Immature natural killer cell (primary cell): ENCODE measurements at regions not wholly inside any gene's neighbourhood (a gene's known extent, or its start where the extent isn't known, plus 50 kb on each side); places are given as distances from the start of the nearest gene placed in this dataset.

ENCODE experiments used
- DNase-seq, 3 donors: peaks; one replicate each; pipeline ENCODE4 v3.0.0; 2022; ENCODE audit warnings: mixed read lengths in 1 of 3
- H3K27ac Mint-ChIP-seq, 6 donors: one replicate each; pipeline ENCODE4 v1.8.0; 2020; ENCODE audit warnings: mixed read lengths in 6 of 6, mild to moderate bottlenecking in 5 of 6, inconsistent platforms in 4 of 6, moderate library complexity in 3 of 6
- H3K27me3 Mint-ChIP-seq, 3 donors: one replicate each; pipeline ENCODE4 v1.8.0; 2020 to 2021; ENCODE audit warnings: low read depth in 3 of 3, mild to moderate bottlenecking in 3 of 3, mixed read lengths in 3 of 3, moderate library complexity in 3 of 3, inconsistent platforms in 1 of 3
- H3K36me3 Mint-ChIP-seq, 3 donors: one replicate each; pipeline ENCODE4 v1.8.0; 2020; ENCODE audit warnings: mixed read lengths in 3 of 3, inconsistent platforms in 2 of 3, mild to moderate bottlenecking in 2 of 3
- H3K4me1 Mint-ChIP-seq, 2 donors: one replicate each; pipeline ENCODE4 v1.8.0; 2020; ENCODE audit warnings: inconsistent platforms in 2 of 2, mild to moderate bottlenecking in 2 of 2, mixed read lengths in 2 of 2, moderate library complexity in 1 of 2
- H3K4me3 Mint-ChIP-seq, 5 donors: one replicate each; pipeline ENCODE4 v1.8.0; 2020; ENCODE audit warnings: mild to moderate bottlenecking in 5 of 5, mixed read lengths in 5 of 5, inconsistent platforms in 3 of 5, moderate library complexity in 3 of 5
- H3K9me3 Mint-ChIP-seq, 6 donors: one replicate each; pipeline ENCODE4 v1.8.0; 2020; ENCODE audit warnings: mild to moderate bottlenecking in 6 of 6, mixed read lengths in 6 of 6, inconsistent platforms in 4 of 6, moderate library complexity in 3 of 6

DNA sequence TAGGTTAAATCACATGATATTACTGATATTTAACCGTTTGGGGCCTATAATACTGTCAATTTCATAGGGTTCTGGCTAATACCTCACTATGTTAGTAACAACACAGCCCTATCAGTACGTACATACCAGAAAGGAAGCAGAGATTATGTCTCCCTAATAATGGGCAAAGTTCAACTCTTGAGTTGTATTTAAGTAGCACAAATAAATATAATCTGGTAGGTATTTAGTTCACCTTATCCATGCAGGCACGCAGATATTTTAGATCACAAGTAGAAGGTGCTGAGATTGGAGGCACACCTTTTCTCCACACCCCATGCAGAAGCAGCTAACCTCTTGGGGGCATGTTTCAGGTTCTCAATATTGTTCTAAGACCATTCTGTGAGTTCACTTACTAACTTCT is 118.9 kb downstream of the IRS1 start:
- no peak for DNase-seq
- Mint-ChIP-seq H3K36me3 (no peaks in the 10 kb centered on the region), H3K4me1 (no peaks in the 10 kb centered on the region), H3K9me3 (no peaks in the 10 kb centered on the region), H3K27me3 (peaks cover 0 to 4% (median 0%) of the 10 kb centered on the region in 3 donors), H3K27ac (no peak overlapping the region), H3K4me3 (no peak overlapping the region)

DNA sequence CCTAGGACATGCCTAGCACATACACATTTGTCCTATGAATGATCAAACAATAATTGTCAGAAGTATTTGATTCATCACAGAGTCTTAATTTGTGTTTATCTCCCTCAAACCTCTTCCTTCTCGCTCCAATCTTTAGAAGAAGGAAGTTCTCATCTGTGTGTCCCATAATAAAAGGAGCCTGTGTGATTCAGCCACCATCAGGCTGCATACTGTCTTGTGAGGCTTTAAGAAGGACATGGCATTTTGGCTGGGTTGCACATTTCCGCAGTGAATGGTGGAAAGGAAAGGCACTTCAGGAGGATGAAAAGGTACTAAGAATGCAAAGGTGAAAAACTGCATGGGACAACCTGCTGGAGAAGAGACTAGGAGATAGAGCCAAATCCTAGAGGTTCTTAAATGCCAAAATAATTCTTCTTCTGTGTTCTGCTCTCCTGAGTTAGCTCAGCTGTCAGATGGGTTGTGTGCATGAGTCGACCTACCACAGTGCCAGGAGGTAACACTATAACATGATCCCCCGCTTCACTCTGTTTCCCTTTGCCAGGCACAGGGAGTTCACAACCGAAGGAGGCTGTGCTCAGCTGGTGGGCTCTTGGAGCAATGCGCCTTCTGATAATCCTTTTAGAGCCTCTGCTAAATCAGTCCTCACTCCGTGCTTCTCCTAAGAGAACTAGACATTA is 120.1 kb downstream of the IRS1 start:
- peaks cover 0 to 7% (median 1%) of the 10 kb centered on the region in 3 donors for H3K27me3 Mint-ChIP-seq
- DNase-seq, result no peak
- no peaks in the 10 kb centered on the region for H3K36me3 Mint-ChIP-seq
- no peak overlapping the region for H3K4me3 Mint-ChIP-seq
- H3K9me3 Mint-ChIP-seq, result no peaks in the 10 kb centered on the region
- no peak overlapping the region for H3K27ac Mint-ChIP-seq
- no peaks in the 10 kb centered on the region for H3K4me1 Mint-ChIP-seq

GRCh38 chr2:226678422-226678821 is 121.2 kb downstream of the IRS1 start:
- Mint-ChIP-seq H3K4me1 (no peaks in the 10 kb centered on the region), H3K27me3 (peaks cover 0 to 10% (median 1%) of the 10 kb centered on the region in 3 donors), H3K9me3 (peaks cover 0 to under 1% (median 0%) of the 10 kb centered on the region in 6 donors), H3K36me3 (no peaks in the 10 kb centered on the region), H3K27ac (no peak overlapping the region), H3K4me3 (no peak overlapping the region)
- DNase-seq, result no peak

DNA sequence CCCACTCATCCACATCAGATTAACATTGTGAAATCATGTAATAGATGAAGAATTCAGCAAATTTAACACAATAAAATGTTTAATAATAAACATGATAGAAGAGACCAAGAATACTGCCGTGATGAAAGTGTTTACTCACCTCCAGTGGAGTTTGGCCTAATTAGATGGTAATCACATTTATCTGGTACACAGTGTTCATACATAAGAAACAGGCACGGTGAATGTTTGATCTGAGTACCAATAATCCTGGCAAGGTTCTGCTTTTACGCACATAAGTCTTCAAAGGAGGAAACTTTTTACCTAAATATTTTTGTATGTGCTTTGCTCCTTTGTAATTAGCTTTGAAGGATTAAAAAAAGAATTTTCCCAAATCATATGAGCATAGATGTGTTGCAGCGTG is 122.5 kb downstream of the IRS1 start:
- H3K36me3 Mint-ChIP-seq, result no peaks in the 10 kb centered on the region

DNA sequence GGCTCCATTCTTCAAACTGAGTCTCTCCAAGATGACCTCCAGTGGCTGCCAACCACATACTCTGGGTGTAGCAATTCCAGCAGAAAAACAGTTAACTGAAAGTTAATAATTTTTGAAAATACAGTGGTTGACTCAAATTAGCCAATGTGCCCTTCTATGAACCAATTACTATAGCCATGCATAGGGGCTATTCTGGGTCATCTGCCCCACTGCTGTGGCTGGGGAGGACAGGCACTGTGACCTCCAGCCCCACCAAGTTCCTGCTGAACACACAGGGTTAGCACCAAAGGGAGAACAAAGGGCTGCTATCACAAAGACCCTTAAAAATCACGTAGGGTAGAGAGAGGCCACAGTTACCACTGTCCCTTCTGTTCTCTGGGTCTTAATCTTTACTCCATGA is 123.0 kb downstream of the IRS1 start:
- no peak overlapping the region for H3K27ac Mint-ChIP-seq
- no peak overlapping the region for H3K4me3 Mint-ChIP-seq
- no peaks in the 10 kb centered on the region for H3K4me1 Mint-ChIP-seq
- no peak for DNase-seq
- peaks cover 0 to 5% (median 0%) of the 10 kb centered on the region in 6 donors for H3K9me3 Mint-ChIP-seq
- H3K27me3 Mint-ChIP-seq, result peaks cover 0 to 10% (median 3%) of the 10 kb centered on the region in 3 donors
- H3K36me3 Mint-ChIP-seq, result no peaks in the 10 kb centered on the region

More for the DNA sequence above, 122.5 kb downstream of the IRS1 start:
- Mint-ChIP-seq H3K4me1 (no peaks in the 10 kb centered on the region), H3K27me3 (peaks cover 0 to 10% (median 3%) of the 10 kb centered on the region in 3 donors), H3K4me3 (no peak overlapping the region), H3K27ac (no peak overlapping the region), H3K9me3 (peaks cover 0 to 5% (median 0%) of the 10 kb centered on the region in 6 donors)
- no peak for DNase-seq

DNA sequence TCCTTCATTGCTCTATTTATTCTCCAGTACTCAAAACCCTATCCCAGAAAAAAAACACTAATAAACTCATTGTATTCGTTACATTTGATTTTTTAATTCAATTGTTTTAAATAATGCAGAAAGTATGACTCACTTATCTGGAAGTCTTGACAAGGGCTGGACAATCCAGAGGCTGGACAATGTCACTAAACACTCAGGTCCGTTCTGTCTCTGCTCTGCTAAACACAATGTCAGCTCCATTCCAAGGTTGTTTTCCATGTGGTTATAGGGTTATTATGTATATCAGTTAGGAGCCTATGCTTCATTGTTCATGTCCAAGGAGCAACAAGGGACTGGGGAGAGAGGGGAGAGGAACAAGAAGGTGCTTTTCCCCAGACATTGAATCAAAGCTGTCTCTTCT is 125.5 kb downstream of the IRS1 start:
- Mint-ChIP-seq H3K4me3 (no peak overlapping the region), H3K27ac (no peak overlapping the region), H3K9me3 (peaks cover 0 to 5% (median 0%) of the 10 kb centered on the region in 6 donors), H3K36me3 (no peaks in the 10 kb centered on the region), H3K27me3 (peaks cover 0 to 12% (median 3%) of the 10 kb centered on the region in 3 donors), H3K4me1 (no peaks in the 10 kb centered on the region)
- no peak for DNase-seq

GRCh38 chr2:226673314-226673723 is 126.3 kb downstream of the IRS1 start:
- Mint-ChIP-seq H3K4me3 (no peak overlapping the region), H3K4me1 (no peaks in the 10 kb centered on the region), H3K36me3 (no peaks in the 10 kb centered on the region), H3K27ac (no peak overlapping the region), H3K9me3 (peaks cover 0 to 5% (median 0%) of the 10 kb centered on the region in 6 donors), H3K27me3 (peaks cover 0 to 12% (median 3%) of the 10 kb centered on the region in 3 donors)
- no peak for DNase-seq

GRCh38 chr2:226671141-226671676 is 128.4 kb downstream of the IRS1 start:
- Mint-ChIP-seq H3K27me3 (peaks cover 0 to 15% (median 3%) of the 10 kb centered on the region in 3 donors), H3K4me3 (no peak overlapping the region), H3K36me3 (no peaks in the 10 kb centered on the region), H3K27ac (no peak overlapping the region), H3K9me3 (peaks cover 0 to 5% (median 0%) of the 10 kb centered on the region in 6 donors), H3K4me1 (no peaks in the 10 kb centered on the region)
- no peak for DNase-seq

- H3K27ac Mint-ChIP-seq, result no peak overlapping the region
- no peaks in the 10 kb centered on the region for H3K36me3 Mint-ChIP-seq
- DNase-seq, result no peak
- H3K27me3 Mint-ChIP-seq, result peaks cover 0 to 15% (median 3%) of the 10 kb centered on the region in 3 donors
- peaks cover 0 to 5% (median 0%) of the 10 kb centered on the region in 6 donors for H3K9me3 Mint-ChIP-seq
- H3K4me3 Mint-ChIP-seq, result no peak overlapping the region
- H3K4me1 Mint-ChIP-seq, result no peaks in the 10 kb centered on the region
These were observed 129.7 kb downstream of the IRS1 start for GRCh38 chr2:226669905-226670304.

GRCh38 chr2:226669249-226669648 is 130.4 kb downstream of the IRS1 start:
- Mint-ChIP-seq H3K4me1 (no peaks in the 10 kb centered on the region), H3K4me3 (no peak overlapping the region), H3K27me3 (peaks cover 2 to 11% (median 3%) of the 10 kb centered on the region in 3 donors), H3K9me3 (peaks cover 0 to 5% (median 0%) of the 10 kb centered on the region in 6 donors), H3K27ac (no peak overlapping the region), H3K36me3 (no peaks in the 10 kb centered on the region)
- no peak for DNase-seq

DNA sequence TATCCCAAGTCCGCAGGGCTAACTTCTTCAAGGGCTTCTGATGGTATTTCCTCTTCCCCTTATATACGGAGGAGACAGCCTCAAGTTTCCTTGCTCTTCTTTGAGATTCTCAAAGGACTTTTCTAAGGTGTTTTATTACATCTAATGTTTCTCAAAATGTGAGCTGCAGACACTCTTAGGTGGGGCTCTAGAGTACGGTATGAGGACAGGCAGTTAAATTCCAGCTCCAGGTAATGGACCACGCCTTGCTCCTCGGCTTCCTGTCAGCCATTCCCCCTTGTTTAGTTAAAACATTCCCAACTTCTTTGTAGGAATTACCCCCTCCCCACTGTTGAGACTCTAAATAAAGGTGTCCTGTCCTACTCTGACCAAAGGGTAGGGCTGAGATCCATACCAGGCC is 131.9 kb downstream of the IRS1 start:
- Mint-ChIP-seq H3K27me3 (peaks cover 2 to 11% (median 3%) of the 10 kb centered on the region in 3 donors), H3K4me1 (no peaks in the 10 kb centered on the region), H3K9me3 (peaks cover 0 to 3% (median 0%) of the 10 kb centered on the region in 6 donors)

GRCh38 chr2:226665306-226665831 is 134.3 kb downstream of the IRS1 start:
- H3K27me3 Mint-ChIP-seq, result peaks cover 2 to 11% (median 3%) of the 10 kb centered on the region in 3 donors
- no peak for DNase-seq
- no peak overlapping the region for H3K27ac Mint-ChIP-seq
- H3K4me3 Mint-ChIP-seq, result no peak overlapping the region
- H3K36me3 Mint-ChIP-seq, result no peaks in the 10 kb centered on the region
- no peaks in the 10 kb centered on the region for H3K4me1 Mint-ChIP-seq
- peaks cover 0 to 3% (median 0%) of the 10 kb centered on the region in 6 donors for H3K9me3 Mint-ChIP-seq

More for the DNA sequence above, 131.9 kb downstream of the IRS1 start:
- no peak overlapping the region for H3K27ac Mint-ChIP-seq
- DNase-seq, result no peak
- no peaks in the 10 kb centered on the region for H3K36me3 Mint-ChIP-seq
- H3K4me3 Mint-ChIP-seq, result no peak overlapping the region

DNA sequence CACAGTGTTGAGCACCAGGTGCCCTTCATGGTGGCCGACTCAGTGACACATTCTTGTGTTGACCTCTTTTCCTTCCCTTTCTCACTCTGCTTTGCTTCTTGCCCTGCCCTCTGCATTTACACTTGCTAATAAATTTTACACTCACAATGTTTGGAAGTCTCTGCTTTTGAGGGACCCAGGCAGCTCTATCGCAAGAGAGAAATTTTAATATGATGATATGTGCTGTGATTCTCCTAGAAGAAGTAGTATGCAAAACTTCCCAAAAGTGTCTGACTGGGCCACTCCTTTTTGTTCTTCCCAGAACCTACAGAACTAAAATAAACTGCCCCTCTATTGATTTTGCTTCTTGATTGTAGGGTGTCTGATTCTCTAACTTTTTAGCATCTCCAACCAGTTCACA is 135.0 kb downstream of the IRS1 start:
- Mint-ChIP-seq H3K27ac (no peak overlapping the region), H3K36me3 (no peaks in the 10 kb centered on the region), H3K27me3 (peaks cover 2 to 11% (median 3%) of the 10 kb centered on the region in 3 donors), H3K4me1 (no peaks in the 10 kb centered on the region), H3K9me3 (peaks cover 0 to 3% (median 0%) of the 10 kb centered on the region in 6 donors), H3K4me3 (no peak overlapping the region)
- DNase-seq, result no peak

DNA sequence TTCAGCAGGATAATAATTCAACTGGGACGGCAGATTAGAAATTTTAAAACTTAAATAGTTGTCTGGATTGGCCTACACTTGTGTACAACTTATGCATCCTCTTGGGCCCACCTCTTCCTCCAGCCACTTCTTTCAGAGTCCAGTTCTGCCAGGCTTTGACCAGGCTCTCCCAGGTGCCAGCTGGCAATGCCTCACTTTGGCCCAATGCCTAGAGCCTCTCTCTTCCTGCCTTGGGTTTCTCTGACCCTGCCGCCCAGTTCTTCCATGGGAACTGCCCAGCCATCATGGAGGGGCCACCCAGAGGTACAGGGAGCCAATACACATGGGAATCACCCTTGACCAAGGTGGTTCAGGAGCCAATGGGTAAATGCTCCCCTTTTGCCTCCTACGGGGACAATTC is 135.5 kb downstream of the IRS1 start:
- peaks cover 2 to 10% (median 3%) of the 10 kb centered on the region in 3 donors for H3K27me3 Mint-ChIP-seq
- DNase-seq, result no peak
- no peaks in the 10 kb centered on the region for H3K36me3 Mint-ChIP-seq
- H3K9me3 Mint-ChIP-seq, result peaks cover 0 to 3% (median 0%) of the 10 kb centered on the region in 6 donors
- no peak overlapping the region for H3K4me3 Mint-ChIP-seq
- no peak overlapping the region for H3K27ac Mint-ChIP-seq
- H3K4me1 Mint-ChIP-seq, result no peaks in the 10 kb centered on the region
